CD4-positive, alpha-beta T cell treated with Interleukin-17A for 1 hour (primary cell): ENCODE measurements at regions not wholly inside any gene's neighbourhood (a gene's known extent, or its start where the extent isn't known, plus 50 kb on each side); places are given as distances from the start of the nearest gene placed in this dataset.

Experiments
- DNase-seq: peaks from one replicate; pipeline ENCODE4 v3.0.0-alpha.2; 2020

DNA sequence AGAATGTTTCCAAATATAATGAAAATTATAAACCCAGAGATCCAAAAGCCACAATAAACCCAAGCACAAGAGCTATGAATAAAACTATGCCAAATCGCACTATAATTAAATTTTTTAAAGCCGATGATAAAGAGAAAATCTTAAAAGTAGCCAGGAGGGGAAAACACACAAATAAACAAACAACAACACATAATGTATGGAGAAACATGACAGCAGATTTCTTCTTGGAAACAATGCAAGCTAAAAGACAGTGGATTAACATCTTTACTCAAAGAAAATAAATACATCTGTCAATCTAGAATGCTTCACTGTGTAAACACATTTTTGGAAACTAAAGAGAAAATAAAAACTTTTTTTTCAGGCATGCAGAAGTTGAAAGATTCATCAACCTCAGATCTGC lies 53.0 kb upstream of the SMOX start:
- DNase-seq, result no peak

DNA sequence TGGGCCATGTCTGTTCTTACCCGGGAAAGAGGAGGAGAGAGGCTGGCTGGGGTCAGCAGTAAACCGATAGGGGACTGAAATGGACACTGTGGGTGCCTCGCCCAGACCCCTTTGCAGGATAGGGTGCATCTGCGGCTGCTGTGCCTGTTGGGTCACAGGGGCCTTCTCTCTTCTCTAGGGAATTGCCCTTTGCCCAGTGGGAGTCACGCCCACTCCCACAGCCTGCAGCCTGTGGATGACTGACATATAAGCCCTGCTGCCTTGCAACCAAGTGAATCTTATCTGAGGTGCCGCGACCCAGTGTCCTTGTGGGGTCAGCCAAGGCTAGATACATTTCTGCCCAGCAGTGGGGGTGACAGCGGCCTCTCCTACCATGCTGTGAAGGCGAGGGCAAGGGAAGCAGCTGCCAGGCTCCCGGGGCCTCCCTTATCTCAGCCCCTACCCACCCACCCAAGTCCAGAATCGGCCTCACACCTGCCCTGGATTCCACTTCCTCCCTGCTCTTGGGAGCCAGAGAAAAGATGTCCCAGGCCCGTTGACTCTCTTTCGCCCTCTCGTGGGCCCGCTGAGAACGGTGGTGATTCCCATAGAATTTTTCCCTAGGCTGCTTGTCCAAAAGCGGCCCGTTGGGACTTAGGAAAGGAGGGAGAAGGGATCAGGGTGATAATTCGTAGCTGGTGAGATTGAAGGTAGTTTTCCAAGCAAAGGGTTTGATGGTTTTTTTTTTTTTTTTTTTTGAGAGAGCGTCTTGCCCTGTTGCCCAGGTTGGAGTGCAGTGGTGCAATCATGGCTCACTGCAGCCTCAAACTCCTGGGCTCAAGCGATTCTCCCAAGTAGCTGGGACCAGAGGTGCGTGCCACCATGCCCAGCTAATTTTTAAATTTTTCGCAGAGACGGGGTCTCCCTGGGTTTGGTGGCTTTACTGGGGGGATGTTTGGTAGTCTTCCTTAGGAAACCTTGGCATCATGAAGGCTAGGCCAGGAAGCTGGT lies 56.8 kb upstream of the SMOX start:
- DNase-seq, result peak; percentile 48

DNA sequence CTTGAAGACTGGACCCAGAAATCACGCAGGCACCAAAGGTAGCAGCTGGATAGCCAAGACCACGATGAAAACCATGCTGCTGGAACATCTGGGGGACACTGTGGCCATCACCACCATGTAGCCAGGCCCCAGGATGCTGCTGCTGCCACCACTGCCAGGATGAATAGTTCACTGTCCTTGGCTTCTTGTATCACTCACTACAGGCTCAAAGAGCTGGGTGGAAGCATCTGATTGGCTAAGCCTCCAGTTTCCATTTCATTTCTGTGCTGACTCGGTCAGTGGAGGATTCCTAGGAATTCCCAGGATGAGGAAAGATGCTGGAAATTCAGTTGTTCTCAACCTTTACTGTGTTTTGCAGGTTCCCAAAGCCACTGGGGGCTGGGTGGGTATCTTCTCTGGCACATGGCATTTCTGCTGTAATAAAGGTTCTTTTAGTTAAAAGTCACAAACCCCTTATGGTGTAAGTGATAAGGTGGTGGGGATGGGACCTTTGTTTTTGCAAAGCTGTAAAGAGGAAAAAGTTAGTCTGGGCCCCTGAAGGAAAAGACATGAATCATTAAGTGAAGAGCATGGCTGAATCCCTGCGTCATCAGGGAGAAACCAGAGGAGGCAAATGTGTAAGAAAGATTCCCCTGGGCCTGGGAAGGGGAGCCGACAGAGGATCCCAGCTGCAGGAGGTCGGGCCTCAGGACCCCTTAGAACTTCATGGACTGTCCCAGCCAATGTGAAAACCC lies 57.7 kb upstream of the SMOX start:
- no peak for DNase-seq

DNA sequence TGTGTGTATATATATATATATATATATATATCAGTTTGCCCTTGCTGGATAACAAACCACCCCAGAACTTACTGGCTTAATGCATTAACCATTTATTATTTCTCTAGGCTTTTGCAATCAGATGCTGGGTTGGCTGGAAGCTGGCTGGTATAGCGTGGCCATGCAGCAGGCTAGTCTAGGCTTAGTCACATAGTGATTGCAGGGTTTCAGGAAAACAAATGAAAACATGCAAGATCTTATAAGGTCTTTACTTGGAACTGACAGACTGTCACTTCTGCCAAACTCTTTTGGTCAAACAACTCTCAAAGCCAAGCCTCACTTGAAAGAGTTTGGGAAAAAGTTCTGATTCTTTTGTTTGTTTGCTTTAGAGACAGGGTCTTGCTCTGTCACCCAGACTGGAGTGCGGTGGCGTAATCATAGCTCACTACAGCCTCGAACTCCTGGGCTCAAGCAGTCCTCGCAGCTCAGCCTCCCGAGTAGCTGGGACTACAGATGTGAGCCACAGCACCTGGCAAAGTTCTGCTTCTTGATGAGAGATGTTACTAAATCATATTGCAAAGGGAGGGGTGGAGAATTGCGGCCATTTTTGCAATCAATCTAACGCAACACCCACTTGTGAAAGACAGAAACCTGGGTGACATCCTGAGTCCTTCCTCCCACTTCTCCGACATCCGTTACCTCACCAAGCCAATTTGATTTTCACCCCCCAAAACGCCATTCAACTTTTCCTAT lies 58.7 kb upstream of the SMOX start:
- no peak for DNase-seq

DNA sequence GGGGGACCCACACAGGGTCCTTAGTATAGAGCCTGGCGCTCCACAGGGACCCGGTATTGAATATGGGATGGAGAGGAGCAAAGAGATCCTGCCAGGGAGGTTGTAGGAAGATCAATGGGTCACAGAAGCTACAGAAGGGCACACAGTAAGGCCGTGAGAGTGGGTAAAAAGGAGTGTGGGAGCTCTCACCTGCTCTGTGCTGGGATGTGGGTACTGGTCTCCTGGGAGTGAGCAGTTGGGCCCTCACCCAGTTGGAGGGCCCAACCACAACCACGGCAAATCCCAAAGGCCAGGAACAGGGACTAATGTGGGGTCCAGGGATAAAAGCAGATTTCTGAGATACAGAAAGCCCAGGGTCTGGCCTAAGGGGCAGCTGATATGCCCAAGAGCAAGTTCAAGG lies 59.9 kb upstream of the SMOX start:
- DNase-seq, result no peak

DNA sequence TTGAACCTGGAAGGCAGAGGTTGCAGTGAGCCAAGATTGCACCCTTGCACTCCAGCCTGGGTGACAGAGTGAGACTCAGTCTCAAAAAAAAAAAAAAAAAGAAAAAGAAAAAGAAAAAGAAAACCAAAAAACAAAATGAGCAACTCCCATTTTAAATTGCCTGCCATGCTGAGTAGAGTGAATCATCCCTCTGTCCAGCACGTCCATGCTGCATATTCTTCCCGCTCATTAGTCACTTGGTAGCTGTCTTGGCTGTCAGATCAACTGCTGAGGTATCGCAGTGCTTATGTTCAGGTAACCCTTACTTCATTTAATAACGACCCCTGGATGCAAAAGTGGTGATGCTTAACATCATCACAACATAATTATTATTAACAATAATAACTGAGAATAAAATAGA lies 60.7 kb upstream of the SMOX start:
- DNase-seq, result no peak

DNA sequence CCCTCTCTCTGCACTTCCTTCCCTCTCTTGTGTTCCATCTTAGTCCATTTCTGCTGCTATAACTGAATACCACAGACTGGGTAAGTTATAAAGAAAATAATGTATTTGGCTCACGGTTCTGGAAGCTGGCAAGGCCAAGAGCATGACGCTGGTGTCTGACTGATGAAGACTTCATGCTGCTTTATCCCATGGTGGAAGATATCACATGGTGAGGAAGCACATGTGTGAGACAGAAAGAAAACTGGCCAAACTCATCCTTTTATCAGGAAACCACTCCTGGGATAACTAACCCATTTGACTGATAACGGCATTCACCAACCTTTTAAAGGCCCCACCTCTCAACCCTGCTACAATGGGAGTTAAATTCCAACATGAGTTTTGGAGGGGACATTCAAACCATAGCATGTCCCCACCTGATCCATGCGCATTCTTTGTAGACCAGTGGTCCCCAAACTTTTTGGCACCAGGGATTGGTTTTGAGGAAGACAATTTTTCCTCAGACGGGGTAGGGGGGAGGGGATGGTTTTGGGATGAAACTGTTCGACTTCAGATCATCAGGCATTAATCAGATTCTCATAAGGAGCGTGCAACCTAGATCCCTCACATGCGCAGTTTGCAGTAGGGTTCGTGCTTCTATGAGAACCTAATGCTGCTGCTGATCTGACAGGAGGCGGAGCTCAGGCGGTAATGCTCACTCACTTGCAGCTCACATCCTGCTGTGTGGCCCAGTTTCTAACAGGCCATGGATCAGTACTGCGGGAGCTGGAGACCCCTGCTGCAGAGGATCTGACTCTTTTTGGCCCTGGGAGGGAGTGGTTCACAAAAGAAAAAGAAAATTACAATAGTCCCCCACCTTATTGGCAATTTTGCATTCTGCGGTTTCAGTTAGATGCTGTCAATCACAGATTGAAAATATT lies 61.6 kb upstream of the SMOX start:
- no peak for DNase-seq

DNA sequence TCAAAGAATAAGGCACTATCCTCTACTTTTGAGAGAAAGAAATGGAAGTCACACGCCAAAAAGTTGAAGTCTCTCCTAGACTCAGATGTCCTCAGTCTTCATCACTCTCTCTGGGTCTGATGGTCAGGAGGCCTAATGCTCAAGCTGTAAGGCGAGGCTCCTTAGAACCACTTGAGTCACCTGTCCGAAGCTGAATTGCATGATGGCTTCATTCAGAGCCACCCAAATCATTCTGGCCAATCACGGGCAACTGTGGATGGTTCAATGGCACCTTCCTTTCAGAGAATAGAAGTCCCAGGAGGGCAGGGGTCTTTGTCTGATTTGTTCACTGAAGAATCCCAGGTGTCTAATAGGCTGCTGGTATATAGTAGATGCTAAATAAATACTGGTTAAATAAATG lies 63.9 kb upstream of the SMOX start:
- DNase-seq, result no peak

DNA sequence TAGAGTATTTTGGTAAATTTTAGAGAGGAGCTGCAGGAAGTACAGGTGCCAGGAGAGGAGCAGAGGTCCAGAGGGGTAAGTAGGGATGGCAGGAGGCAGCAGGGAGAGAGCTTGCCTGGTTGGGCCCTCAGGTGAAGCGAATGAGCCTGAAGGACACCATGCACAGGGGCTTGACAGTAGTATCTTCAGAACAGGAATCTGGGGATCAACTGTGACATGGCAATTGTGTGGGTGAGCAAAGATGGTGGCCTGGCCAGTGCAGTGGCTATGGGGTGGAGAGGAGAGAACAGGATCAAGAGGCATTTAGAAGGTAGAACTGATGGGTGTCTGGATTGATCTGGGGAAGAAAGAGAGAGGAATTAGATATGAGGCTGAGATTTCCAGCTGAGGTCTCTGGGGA lies 64.5 kb upstream of the SMOX start:
- no peak for DNase-seq

DNA sequence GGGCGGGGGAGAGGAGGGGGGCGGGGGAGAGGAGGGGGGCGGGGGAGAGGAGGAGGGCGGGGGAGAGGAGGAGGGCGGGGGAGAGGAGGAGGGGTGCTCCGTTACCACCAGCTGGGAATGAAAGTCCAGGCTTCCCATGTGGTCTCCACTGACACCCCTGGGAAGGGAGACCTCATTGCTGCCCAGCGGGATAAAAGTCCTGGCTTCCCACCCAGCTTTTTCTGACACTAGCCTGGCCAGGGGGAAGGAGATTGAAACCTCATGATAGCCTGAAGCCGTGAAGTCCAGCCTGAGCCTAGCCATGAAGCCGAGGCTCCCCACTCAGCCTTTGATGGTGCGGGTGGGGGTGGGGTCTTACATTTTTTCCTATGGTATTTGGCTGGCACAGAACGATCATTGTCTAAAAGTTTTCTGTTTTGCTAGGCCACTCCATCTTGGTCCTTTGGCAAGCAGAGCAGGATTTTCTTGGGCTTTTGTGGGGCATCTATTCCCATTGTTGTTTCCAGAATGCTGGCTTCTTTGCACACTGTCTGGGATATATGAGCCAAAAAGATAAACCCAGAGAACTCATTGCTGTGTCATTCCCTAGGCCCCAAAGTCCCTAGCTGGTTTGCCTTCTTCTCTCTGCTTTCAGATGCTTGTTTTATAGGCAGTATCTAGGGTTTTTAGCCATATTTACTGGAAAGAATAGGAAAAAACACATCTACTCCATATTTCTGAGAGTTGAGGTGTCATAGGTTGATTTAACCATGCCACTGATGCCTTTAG lies 65.3 kb upstream of the SMOX start:
- no peak for DNase-seq

DNA sequence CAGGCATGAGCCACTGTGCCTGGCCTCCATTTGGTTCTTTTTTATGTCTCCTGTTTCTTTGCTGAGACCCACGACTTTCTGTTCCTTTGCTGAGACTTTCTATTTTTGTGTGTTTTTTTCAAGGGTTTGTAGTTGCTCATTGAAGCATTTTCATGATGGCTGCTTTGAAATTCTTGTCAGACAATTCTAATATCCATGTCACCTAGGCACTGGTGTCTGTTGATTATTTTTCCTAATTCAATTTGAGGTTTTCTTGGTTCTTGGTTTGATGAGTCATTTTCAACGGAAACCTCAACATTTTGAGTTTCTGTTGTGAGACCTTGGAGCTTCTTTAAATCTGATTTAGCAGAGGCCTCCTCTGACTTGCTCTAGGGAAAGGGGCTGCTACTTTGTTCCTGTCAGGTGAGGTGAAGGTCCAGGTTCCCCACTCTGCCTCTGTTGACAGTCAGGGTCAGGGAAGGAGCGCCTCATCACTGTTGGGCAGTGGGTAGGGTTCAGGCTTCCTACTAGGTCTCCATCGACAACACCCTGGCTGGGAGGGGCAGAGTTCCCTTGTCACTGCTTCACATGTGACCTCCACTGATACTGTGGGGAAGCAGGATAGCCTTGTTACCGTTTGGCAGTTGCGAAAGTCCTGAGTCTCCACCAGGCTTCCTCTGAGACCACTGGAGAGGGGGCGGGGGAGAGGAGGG lies 66.1 kb upstream of the SMOX start:
- DNase-seq, result peak; percentile 74

DNA sequence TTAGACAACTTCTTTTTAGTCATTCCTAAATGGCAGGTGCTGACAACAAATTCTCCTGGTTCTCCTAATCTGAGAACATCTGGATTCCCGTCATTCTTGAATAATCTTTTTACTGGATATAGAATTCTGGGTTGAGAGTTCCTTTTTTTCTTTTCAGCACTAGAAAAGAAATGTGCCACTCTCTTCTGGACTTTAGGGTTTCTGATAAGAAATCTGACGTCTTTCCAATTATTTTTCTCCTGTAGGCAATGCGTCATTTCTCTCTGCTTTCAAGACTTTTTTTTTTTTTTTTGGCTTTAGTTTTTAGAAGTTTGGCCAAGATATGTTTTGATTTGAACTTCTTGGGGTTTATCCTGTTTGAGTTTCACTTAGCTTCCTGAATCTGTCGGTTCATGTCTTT lies 66.1 kb upstream of the RNF24 start:
- DNase-seq, result no peak

DNA sequence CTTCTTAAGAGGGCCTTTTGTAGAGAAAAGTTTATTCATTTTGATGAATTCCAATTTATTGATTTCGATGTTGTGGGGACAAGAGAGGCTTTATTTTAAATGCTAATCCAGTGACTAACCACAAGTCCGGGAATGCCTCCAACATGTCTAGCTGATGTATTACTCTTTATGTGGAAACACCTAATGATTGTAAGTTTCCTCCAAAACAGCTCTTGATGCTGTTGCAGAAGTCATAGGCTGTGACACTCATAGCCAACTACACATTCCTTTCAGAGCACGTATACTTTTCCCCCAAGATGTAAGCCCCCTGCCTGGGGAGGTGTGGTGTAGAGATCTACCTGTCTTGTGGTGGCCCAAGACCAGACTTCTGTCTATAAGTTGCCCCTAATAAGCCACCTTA lies 61.3 kb upstream of the RNF24 start:
- DNase-seq, result no peak

DNA sequence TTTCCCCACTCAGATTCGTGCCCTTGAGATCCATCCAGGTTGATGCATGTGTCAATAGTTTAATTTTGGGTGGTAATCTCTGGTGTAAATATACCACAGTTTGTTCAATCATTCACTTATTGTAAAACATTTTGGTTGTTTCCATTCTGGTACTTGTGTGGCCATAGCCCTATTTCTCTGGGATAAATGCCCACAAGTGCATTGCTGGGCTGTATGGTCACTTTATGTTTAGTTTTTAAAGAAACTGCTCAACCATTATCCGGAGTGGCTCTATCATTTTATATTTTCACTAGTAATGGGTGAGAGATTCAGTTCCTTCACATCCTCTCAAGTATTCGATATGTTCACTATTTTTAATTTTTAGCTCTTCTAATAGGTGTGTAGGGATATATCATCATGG lies 60.7 kb upstream of the RNF24 start:
- no peak for DNase-seq

DNA sequence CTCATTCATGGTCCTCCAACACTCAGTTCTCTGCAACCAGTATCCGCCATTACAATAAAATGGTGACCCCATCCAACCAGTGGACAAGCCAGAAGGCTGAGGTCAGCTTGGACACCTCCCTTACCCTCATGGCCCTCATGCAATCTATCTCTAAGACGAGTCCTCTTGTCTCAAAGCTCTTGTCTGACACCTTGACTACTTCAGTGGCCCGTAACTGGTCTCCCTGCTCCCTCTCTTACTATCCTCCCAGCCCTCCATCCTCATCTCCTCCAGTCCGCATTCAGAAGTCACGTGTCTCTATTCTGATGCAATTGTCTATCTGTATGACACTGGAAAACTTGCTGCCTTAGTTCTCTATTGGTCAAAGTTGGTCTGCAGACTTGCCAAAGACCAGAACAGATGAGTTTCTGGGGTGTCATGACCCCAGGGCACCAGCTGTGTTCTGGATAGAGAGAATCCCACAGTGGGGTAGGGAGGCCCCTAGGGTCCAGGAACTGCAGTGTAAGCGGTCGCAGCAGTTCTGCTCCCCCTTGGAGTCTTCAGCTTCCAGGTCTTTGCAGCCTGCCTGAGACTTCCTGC lies 59.6 kb upstream of the RNF24 start:
- DNase-seq, result no peak

DNA sequence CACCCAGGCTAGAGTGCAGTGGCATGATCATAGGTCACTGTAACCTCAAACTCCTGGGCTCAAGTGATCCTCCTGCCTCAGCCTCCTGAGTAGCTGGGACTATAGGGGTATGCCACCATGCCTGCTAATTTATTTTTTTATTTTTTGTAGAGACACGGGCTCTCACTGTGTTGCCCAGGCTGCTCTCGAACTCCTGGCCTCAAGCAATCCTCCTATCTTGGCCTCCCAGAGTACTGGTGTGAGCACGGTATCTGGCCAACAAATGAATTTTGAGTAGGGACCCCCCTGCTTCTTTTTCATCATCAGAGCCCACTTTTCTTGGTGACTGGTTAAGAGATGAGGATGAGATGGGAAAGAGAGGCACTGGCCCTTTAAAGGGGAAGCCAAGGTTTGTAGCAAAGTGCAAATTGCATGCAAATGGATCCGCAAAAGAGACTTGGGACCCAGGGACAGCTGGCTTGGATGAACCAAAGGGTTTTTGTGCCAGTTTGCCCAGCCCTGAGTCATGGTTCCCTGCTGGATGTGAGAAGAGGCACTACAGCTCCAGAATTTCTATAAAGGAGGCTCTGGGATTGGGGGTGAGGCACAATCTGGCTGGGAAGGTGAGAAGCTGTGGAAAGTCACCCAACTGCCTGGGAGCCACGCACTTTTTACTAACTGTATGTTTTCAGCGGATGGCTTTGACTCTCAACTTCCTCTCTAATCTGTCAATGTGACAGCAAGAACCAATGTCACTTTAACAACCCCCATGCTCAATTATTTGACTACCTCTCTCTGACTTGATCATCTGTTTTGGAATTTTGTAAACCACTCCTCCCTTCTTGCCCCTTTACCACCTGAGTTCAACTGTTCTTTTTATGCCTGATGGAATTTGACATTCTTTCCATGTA lies 58.7 kb upstream of the RNF24 start:
- no peak for DNase-seq

DNA sequence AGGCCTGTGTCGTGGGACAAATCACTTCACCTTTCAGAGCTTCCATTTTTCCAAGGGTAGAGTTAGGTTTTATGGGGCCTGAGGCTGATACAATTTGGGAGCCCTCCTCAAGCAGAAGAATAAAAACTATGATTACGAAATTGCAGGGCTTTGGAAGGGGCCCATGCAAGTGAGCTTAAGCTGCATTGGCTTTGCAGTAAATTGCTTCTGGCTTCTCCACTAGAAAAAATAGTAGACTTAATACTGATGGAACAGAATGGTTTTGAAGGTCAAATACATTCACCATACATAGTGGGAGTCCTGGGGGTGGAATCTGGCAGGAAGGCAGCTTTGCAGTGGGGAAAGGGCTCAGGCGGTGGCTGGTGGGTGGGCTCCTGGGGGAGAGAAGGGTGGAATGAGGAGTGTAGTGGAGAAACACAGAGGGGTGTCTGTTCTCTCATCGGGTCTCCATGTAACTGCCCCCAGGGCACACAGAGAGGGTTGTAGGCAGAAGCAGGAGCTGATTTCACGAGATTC lies 55.9 kb upstream of the RNF24 start:
- DNase-seq, result no peak

DNA sequence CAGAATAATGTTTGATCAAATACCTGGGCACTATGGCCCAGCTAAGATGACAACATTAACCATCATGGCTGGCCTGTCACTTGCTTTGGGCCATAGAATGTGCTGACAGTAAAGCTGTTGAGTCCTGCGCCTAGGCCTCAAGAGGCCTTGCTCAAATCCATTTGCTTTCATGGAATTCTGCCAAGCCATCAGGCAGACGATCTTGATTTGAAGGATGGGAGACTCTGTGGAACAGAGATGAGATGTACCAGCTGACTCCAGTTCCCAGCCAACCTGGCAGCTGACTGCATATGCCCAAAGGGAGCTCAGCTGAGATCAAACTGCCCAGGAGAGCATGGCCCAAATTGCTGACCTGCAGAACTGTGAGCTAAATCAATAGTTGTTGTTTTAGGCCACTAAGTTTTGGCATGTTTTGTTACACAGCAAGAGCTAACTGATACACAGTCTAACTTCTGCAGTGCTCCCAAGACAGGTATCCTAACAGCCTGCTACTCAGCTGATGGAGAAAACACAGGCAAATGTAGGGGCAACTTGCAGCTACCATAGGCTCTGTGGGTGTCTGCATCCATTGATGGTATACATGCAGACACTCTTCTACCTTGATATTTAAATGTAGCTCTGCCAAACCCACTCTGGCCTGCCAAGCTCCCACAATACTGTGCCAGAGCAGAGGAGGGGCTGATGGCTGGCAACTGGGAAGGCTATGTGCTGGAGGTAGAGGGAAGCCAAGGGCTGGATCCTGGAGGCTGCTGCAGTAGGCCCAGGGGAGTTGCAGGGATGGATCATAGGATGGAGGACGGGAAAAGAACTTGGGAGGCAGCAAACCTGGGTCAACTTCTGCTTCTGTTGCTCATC lies 55.2 kb upstream of the RNF24 start:
- DNase-seq, result no peak
